ENCODE measurements at regions not wholly inside any gene's neighbourhood (a gene's known extent, or its start where the extent isn't known, plus 50 kb on each side); places are given as distances from the start of the nearest gene placed in this dataset.

DNA sequence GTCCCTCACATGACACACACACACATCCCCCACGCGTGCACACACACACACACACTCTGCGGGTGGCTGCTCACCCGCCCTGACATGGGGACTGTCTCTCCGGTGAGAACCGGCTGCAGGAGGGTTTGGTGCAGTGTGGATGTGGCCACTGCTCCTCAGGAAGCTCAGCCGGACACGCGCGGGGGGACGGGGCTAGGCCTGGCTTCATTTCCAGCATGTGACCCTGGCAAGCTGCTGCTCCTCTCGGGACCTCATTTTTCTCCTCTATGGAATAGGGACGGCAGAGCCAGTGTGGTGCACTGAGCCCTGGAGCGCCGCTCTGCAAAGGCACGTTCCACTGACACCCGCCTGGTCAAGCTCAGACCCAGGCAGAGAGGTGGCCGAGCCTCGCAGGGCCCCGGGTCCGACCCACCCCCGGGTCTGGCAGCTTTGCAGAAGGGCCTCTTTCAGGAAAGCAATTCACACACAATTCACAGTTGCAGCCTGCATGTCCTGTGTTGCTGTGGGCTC lies 56.8 kb upstream of the SLCO4A1 start:
- no peak for DNase-seq (ENCODE audit: low spot score in 2 of 2)
- 75 to 78% methylated on average over 17 to 22 of the region's 22 CpGs for WGBS, 2 donors
- no peak overlapping the region for H3K4me3 ChIP-seq (ENCODE audit: low read depth, poor library complexity, severe bottlenecking)
- intact Hi-C loops (cut with DNase I; ENCODE audit: low total_unique reads), result no loop called here
- TF ChIP-seq POLR2A (IDR thresholded peaks at IDR 0.05), result no peak
- TF ChIP-seq, protein P1, sequence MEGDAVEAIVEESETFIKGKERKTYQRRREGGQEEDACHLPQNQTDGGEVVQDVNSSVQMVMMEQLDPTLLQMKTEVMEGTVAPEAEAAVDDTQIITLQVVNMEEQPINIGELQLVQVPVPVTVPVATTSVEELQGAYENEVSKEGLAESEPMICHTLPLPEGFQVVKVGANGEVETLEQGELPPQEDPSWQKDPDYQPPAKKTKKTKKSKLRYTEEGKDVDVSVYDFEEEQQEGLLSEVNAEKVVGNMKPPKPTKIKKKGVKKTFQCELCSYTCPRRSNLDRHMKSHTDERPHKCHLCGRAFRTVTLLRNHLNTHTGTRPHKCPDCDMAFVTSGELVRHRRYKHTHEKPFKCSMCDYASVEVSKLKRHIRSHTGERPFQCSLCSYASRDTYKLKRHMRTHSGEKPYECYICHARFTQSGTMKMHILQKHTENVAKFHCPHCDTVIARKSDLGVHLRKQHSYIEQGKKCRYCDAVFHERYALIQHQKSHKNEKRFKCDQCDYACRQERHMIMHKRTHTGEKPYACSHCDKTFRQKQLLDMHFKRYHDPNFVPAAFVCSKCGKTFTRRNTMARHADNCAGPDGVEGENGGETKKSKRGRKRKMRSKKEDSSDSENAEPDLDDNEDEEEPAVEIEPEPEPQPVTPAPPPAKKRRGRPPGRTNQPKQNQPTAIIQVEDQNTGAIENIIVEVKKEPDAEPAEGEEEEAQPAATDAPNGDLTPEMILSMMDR (IDR thresholded peaks at IDR 0.05), result no peak

DNA sequence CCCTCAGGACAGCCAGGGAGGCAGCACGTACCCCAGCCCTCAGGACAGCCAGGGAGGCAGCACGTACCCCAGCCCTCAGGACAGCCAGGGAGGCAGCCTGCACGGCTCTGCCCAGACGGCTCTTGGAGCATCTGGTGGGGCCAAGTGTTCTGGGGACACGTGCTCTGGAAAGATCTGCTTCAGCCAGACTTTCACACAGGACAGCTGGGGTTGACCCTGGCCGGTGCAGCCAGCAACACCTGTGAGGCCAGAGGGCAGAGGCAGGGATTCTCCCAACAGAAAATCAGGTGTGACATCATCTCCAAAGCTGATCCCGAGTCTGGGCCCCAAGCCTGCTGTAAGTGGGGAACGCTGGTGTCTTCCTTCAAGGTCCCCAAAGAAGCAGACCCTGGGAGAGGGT lies 55.5 kb upstream of the SLCO4A1 start:
- intact Hi-C loops (cut with DNase I; ENCODE audit: low total_unique reads), result no loop called here
- no peak overlapping the region for H3K4me3 ChIP-seq (ENCODE audit: low read depth, poor library complexity, severe bottlenecking)
- no peak for DNase-seq (ENCODE audit: low spot score in 2 of 2)
- TF ChIP-seq, protein P1 (IDR thresholded peaks at IDR 0.05), result no peak
- TF ChIP-seq POLR2A (IDR thresholded peaks at IDR 0.05), result no peak
- 55 to 60% methylated on average over 8 of the region's 8 CpGs for WGBS, 2 donors

DNA sequence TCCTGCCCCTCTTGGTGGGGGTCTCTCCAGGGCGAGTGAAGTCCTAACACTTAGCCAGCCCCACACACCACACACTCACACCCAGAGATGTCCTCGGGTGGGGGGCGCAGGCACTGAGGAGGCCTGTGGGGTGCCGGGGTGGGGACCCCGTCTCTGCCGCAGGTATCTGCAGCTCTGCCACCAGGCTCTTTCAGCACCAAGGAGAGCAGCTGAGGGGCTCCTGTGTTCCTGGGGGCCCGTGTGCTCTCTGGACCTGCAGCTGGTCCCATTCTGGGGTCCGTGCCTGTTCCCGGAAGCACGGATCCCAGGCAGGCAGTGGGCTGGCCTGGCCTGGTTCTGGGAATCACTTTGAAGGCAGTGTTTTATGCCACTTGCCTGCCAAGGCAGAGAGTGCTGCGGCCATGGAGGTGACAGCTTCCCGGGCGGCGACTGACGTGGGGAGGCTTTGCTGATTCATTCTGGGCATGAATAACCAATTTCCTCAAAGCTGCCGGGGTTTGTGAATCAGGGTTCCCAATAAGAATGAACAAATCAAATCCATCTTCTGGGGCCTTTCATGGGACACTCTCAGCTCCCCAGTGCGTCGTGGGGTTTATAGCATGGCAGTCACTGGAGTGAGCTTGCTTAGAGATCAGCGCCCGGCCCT lies 54.4 kb upstream of the SLCO4A1 start:
- no peak for DNase-seq (ENCODE audit: low spot score in 2 of 2)
- 48 to 50% methylated on average over 16 to 20 of the region's 20 CpGs for WGBS, 2 donors
- intact Hi-C loops (cut with DNase I; ENCODE audit: low total_unique reads), result no loop called here
- TF ChIP-seq POLR2A (IDR thresholded peaks at IDR 0.05), result no peak
- TF ChIP-seq, protein P1 (IDR thresholded peaks at IDR 0.05), result no peak
- H3K4me3 ChIP-seq (ENCODE audit: low read depth, poor library complexity, severe bottlenecking), result no peak overlapping the region

DNA sequence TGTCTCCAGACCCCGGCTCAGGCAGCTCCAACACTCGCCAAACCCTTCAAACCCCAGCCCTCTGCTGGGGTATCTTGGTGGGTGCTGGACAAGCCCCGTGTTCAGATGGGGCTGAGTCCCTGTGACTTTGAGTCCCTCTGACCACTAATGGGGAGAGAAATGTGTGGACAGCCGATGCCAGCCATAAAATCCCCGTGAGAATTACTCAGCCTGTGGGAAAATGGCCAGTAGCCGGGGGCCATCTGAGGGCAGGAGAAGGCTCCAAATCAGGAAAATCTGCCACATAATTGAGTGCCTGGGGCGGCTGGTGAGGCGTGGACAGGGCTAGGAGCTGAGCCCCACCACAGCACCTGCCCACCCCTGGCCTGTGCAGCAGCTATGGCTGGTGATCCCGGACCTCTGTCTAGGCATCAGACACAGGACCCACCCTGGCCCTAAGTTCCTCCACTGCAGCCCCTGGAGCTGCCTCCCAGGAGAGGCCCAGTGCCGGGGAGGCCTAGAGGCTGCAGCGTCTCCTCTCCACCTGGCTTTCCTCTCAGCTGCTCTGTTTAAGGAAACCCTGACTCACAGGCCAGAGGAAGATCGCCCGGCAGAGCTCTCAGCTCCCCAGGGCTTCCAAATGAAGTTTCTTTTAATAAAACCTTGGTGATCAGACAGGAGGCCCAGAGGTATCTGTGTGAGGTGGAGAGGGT lies 53.7 kb upstream of the SLCO4A1 start:
- TF ChIP-seq, protein P1 (IDR thresholded peaks at IDR 0.05), result no peak
- TF ChIP-seq POLR2A (IDR thresholded peaks at IDR 0.05), result no peak
- intact Hi-C loops (cut with DNase I; ENCODE audit: low total_unique reads), result no loop called here
- 54 to 66% methylated on average over 13 of the region's 13 CpGs for WGBS, 2 donors
- H3K4me3 ChIP-seq (ENCODE audit: low read depth, poor library complexity, severe bottlenecking), result no peak overlapping the region
- no peak for DNase-seq (ENCODE audit: low spot score in 2 of 2)

DNA sequence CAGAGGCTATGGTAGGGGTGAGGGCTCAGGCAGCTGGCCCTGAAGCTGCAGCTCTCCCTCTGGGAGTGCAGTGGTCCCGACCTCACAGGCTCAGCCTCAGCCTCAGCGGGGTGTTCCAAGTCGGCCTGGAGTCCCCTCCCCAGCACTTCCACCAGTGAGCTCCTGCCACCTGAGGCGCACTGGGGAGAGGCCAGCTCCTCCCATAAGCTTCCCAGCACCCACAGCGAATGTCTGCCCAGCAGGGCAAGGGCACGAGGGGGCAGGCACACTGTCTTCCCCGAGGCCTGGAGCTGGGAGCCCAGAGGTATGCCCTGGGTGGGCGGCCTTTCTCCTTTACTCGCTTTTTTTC lies 53.2 kb upstream of the SLCO4A1 start:
- 55 to 68% methylated on average over 8 to 9 of the region's 9 CpGs for WGBS, 2 donors
- DNase-seq (ENCODE audit: low spot score in 2 of 2), result no peak
- intact Hi-C loops (cut with DNase I; ENCODE audit: low total_unique reads), result no loop called here
- no peak overlapping the region for H3K4me3 ChIP-seq (ENCODE audit: low read depth, poor library complexity, severe bottlenecking)
- TF ChIP-seq, protein P1 (IDR thresholded peaks at IDR 0.05), result no peak
- TF ChIP-seq POLR2A (IDR thresholded peaks at IDR 0.05), result no peak

All from lower leg skin (tissue), 4 donors.